Activated T-cell treated with anti-CD3 and anti-CD28 coated beads for 1 hour (primary cell): ENCODE measurements at regions not wholly inside any gene's neighbourhood (a gene's known extent, or its start where the extent isn't known, plus 50 kb on each side); places are given as distances from the start of the nearest gene placed in this dataset.

Experiments used
- DNase-seq: peaks from one replicate; pipeline ENCODE4 v3.0.0-alpha.2; 2020; ENCODE audit warnings: low read depth

DNA sequence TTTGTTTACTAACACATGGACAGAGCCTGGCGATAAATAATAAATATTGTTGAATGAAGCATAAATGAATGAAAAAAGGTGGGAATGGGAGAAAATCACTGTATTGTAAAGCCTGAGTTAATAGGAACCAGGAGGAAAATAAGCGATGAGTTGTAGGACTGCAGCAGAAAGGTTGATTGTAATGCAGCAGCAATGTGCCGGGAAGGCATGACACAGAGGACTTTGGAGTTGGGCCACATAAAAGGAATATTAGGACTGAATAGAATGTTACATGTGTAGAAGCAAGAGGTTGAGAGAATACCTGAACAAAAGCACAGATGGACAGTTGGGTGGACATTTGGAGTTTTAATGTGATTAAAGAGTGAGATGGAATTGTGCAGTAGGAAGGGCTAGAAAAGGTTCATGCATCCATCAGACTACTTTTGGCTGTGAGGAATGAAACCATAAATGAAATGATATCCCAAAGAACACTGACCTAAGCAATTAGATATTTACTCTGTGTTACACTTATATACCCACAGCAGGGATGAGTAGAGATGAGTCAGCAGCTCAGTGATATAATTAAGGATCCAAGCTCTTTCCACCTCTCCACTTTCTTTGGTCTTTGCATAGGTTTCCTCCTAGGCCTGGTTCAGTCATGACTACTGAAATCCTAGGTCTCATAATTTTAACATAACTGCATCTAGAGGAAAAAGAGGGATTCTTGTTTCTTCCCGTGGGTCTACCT is 55.4 kb downstream of the CCER1 start:
- DNase-seq: no peak

DNA sequence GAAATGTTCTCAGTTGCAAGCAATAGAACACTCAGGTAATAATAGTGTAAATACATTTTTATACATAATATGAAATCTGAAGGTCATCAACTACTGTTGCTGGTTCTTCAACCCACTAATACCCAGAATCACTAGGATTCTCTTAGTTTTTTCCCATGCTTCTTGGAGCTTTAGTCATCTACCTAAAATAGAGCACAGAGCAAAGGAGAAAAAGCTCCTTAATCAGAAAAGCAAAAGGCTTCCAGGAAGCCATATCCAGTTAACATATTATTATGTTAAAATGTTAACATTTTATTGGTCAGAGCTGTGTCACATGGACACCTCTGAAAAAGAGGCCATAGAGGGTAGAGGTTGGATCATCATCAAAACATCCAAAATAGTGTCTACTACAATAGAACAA is 57.0 kb downstream of the CCER1 start:
- DNase-seq: no peak

DNA sequence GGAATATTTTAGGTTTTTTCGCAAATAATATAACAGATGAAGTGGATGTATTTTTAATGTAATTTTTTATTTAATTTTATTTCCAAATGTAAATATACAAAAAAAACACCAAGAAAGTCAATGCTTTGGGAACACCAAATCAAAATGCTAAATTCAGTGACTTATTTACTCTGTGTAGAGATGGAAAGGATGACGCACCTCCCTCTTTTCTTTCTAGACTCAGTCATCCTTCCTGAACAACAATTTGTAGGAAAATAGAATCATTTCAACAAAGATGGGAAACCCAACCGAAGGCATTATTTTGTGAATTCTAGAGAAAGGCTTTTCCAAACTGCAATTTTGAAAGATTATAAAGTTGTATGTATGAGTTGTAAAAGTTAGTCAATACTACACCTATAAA is 57.7 kb downstream of the CCER1 start:
- no peak for DNase-seq

DNA sequence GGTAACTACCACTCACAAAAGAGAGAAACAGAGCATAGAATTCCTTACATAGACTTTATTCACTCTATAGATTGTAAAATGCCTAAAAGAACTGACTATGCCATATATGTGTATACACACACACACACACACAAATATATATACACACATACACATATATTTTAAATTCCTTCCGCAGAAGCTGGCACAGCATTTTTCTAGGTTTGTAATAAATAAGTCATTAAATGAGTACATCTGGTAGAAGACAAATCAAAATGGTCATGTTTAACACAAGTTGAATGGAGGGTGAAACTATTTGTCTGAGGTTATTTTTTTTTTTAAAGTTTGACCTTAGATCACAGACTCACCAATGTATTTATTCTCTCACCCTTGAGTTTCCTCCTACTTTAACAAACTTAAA is 58.2 kb downstream of the CCER1 start:
- DNase-seq: no peak

DNA sequence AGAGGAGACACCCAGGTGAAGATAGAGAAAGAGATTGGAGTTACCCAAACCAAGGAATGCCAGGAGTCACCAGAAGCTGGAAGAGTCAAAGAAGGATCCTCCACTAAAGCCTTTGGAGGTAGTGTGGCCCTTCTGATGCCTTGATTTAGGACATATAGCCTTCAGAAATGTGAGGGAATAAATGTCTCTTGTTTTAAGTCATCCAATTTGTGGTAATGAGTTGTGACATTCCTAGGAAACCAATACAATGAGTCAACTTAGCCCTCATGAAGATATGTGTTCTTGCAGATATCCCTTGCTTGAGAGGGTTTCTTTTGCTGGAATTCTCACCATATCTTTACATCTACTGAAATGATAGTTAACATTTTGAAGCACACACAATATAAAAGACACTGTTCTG is 58.8 kb downstream of the CCER1 start:
- no peak for DNase-seq

DNA sequence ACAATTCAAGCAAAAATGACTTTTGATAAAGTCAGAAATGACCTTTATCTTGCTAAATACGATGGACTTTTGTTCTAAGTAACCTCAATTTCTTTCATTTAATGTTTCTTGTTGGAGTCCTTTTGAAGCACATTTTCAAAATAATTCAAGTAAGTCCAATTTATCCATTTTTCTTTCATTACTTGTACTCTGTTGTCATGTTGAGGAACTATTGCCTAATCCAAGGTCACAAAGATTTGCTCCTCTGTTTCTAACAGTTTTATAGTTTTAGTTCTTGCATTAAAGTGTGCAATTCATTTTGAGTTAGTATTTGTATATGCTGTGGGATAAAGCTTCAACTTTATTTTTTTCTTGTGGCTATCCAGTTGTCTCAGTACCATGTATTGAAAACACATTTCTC is 66.7 kb downstream of the CCER1 start:
- DNase-seq: no peak

DNA sequence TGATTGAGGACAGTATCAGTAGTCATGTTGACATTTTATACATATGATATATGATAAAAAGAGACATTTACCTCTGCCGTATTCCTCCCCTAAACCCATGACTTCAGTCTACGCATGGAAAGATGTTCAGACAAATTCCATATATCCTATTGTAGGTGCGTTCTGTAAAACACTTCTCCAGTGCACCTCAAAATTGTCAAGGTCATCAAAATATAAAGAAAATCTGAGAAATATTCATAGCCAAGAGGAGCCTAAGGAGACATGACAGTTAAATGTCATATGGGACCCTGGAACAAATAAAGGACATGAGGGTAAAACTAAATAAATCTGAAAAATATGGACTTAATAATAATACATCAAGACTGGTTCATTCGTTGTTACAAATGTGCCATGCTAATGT is 71.5 kb downstream of the CCER1 start:
- no peak for DNase-seq

DNA sequence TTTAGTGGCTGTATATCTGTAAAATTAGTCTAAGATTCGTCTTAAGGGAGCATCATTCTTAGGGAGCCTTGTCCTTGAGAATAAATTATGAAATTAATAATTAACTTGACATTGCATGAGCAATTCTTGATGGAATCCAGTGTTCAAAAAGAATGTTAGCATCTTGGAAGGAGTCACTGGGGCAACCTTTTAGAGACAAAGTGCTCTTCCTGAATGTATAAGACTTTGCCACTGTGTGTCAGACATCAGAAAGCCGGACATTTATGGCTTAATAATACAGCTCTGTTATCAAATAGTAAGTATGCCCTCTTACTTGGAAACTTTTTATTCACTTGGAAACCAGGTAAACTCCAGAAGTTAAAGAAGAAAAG is 83.3 kb downstream of the CCER1 start:
- no peak for DNase-seq

DNA sequence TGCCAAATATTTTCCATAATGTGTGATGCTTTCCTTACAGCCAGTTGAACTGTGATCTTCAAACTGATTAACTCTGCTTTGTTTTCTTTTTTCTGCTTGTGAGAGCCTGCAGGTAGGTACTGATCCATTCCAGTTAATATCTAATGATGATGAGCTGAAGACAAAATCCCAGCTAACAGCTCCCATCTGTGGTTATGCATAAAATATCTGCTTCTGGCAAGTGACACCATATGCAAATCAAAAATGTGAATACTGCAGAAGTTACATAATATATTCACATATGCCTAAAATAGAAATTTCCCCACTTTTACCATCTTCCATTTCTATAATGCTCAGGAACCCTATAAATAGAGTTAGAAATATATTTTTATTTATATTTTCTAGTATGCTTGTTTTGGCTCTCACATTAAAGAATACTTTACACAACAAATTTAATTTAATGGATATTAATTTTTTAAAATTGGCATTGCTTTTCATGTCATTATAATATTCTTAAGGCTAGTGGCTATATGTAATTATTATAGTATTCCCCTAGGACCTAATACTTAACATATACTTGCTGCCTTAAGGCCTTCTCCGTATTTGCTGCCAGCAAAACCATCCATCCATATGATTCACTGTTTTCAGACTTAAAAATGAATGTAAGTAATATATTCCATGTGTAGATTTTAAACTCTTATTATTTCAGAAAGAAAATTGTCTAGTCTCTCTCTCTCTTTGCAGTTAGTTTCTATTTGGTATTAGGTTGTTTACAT is 83.8 kb downstream of the CCER1 start:
- no peak for DNase-seq

DNA sequence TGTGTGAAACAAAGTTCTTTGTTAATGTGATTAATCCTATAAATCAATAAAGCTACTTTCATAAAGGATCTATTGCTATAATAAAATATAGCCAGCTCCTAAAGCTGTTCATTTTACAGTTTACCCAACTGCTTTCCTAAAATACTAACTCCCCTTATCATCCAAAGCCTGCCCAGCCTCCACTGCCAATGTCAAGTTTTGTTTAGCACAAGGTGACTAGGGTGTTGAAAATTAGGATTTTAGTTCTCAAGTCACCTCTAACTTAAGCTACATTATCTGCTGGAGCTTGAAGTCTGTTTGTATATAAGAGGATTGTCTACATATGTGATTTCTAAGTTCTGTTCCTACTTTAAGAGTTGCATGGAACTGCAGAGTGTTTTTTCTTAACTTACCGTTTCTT is 86.3 kb downstream of the CCER1 start:
- DNase-seq: no peak

DNA sequence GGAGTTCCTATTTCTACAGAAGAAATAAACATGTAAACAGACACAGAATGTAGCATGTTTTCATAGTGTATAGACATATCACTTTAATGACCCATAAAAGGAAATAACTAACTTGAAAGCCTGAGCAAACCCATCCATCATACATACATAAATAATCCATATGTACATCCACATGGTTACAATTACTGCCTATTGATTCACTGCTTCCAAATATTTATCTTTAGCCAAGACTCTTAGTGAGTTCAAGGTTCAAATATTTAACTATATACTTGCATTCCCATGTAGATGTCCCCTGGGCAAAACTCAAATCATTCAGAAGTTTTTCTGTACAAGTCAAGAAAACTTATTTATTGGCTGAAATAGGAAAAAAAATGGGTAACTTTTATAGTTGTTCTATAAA is 95.4 kb downstream of the CCER1 start:
- no peak for DNase-seq

DNA sequence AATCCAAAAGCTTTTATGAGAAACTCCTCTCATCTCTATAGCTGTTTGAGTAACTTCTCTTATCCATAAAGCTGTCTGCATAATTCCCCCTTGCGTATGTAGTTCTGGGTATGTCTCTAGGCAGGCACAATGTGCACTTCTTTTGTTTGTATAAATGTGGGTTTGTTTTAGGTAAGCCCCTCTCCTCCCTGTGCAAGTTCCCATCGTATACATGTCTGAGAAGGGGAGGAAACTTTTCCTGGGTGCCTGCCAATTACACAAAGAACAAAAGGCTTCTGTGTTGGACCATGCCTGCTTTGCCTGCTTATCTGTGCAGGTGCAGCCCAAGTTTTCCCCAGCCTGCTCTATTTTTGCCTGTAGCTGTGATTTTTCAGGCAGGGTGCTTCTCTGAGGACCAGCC is 96.7 kb downstream of the CCER1 start:
- no peak for DNase-seq

DNA sequence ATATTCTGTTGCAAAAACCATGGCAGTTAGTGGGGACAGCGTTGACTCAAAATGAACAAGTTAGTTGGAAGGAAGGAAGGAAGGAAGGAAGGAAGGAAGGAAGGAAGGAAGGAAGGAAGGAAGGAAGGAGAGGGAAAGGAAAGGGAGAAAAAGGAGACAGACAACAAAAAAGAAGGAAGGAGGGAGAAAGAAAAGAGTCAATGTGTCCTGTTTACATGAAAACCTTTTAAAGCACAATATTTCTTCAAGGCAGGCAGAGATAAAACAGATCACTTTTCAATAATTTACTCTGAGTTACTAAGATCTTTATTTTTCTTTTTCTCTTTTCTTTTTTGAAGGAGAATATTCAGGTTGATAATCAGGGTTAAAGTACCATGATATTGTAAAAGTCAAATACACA is 99.4 kb downstream of the CCER1 start:
- DNase-seq: no peak

DNA sequence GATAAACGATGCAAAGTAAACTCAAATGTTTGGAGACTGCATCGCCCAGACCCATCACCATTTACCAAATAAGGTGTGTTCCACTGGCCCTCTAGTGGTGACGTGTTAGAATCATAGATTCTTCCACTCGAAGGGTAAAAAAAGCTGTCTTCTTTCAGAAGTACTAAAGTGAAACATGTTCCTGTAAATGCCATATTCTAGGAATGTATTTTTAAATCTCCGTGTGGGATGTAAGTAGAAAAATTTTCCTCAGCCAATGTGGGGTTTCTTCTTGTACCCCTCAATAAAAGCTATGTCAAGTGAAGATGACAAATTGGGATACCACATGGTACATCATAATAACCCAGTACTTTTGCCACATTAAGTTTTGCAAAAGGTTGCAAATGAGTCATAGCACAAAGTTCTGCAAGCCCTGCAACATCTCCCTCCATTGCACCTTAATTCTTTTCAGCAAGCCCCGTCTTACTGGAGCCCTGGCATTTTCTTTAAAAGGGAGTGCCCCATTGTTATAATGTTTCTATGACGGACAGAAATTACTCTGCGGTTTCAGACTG is 100.8 kb downstream of the CCER1 start:
- DNase-seq: no peak

DNA sequence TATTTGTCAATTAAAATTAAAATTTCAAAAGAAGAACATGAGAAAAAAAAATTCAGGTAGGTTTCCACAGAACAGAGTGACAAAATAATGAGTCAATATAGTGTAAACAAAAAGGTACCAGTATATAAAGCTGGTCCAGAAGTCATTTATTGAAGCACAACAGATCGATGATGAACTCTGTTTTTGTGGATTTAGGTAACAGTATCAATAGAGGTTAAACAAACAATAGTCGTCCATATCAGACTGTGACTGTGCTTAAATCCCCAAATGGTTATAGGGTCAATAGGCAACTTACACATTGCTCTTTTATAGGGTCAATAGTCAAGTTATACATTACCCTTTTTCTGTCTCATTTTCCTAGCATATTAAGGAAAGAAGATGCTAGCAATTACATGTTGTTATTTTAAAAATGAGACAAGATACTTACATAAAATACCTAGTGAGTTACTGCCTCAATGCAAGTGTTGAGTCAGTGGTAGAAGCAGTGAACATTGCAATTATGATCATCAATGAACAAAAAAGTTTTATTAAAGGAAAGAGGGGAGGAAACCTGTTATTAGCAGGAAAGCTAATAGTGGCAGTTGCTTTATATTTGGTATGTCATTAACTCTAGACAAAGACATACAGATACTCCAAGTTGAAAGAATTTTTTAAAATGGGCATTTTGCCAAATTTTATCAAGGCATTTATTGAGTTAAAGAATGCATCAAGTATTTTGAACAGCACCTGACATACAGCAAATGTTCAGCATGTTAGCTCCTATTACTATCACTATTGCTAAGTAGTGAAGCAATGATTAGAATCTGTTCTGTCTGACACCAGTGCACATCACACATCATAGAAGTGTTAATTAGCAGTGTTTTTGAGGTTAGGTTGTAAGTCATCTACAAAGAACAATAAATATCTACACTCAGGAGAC is 102.9 kb downstream of the CCER1 start:
- DNase-seq: no peak

DNA sequence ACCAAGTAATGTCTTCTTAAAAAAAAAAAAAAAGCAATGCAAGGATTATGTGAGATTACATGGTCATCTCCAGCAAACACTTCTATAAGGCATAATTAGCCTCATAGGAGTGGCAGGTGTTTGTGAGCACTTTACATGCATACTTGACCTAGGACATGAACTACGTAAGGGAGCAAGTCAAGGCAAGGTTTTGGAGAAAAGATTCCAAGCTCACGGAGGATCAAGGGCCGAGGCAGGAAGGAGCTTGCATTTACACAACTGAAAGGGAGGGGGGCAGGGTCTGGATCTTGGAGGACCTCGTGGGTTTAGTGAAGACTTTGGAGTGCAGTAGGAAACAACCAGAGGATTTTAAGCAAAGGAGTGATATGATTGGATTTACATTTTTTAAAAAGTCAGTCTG is 112.5 kb downstream of the CCER1 start:
- no peak for DNase-seq

DNA sequence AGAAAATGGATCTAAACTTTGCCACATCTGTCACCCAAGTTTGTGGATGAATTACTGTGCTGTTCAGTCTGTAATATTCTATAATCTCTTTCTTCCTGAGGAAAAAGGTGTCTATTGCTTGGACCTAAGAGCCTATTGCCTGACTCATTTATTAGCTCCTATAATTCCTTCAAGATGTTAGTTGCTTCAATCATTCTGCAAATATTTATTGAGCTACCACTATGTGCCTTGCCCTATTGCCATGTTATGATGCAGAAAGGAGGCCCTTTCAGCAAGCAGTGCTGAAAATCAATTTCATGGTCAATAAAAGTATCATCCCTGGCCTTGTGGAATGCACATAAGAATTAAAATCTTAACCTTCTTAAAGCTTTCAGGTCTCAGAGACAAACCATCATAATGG is 113.6 kb downstream of the CCER1 start:
- DNase-seq: no peak

DNA sequence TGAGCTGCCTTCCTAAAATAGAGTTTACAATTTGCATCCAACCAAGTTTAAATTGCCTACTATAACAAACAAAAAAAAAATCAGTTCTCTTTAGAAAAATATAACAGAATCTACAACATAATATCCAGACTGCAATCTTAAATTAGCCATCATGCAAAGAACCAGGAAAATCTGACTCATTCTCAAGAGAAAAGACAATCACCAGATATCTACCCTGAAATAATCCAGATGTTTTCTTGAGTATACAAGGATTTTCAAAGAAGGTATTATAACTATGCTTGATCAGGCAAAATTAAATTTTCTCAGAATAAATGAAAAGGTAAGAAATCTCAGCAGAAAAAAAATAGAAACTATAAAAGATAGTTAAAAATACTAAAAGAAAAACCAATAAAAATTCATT is 115.6 kb downstream of the CCER1 start:
- no peak for DNase-seq

DNA sequence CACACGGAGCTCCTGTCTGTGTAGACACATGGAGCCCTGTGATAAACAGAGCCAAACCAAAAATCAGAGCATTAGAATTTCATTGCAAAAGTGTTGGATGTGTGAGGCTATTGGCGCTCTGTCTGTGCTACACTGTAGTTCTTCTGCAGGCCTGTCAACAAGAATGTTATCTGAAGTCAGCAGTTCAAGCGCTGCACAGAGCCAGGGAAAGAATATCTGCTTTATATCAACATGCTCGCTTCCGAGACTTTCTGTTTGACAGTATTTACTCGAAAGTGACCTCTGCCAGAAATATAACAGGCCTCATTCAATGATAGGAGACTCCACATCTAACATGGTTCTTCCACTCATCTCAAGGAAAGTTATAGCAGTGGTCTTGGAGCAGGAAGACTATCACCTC is 118.3 kb downstream of the CCER1 start:
- DNase-seq: no peak

DNA sequence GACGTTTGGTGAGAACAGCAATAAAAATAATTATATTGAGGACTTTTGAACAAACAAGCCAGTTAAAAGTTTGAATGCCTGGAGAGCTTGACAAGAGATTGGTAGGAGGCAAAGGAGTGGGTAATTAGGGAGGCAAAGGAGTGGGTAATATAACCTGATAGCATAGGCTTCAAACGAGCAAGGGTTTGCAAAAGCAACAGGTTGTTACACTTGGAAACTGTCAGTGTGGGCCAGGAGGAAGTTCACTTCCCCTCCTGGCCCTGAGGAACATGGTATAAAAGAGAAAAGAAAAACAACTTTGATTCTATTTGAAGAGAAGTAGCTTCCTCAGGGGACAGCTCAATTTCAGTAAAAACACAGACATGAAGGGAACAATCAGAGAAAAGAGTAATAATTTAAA is 121.7 kb downstream of the CCER1 start:
- no peak for DNase-seq

DNA sequence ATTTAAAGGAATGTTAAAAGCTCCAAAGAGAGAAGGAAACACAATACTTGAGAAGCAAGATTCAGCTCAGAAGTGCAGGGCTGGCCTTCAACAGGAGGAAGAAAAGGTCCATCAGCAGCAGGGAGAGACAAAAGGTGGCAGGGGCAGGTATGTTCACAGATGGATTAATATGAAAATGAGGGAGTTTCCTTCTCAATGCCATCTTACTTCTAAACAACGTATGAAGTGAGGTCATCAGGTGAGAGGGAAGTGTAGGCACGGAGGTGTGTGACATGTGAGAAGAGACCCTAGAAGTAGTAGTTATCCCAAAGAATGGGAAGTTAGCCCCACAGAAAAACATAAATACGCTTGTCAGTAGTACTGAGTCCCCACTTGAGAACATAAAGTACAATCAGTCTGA is 122.5 kb downstream of the CCER1 start:
- no peak for DNase-seq

DNA sequence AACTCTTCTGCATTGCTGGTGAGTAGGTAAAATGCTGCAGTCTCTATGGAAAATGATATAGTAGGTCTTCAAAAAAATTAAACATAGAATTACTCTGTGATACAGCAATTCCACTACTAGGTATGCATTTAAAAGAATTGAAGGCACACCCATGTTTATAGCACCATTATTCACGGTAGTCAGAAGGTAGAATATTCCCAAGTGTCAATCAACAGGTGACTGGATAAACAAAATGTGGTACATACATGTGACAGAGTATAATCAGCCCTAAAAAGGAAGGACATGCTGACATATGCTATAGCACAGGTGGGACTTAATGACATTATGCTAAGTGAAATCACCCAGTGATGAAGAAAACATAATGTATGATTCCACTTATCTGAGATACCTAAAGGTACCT is 123.3 kb downstream of the CCER1 start:
- DNase-seq: no peak

DNA sequence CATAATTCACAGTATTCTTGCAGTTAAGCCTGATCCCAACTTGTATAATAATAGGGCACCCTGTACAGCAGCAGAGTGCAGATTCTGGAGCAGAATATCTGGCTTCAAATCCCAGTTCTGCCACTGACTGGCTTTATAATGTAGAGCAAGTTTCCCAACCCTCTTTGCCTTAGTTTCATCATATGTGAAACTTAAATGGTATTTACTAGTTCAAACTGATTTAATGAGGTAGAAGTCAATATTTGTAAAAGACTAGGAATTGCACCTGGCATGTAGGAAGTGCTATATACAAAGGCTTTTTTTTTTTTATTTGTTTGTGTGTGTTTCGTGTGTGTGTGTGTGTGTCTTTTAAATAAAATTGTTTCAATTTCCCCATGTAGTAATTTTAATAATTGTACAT is 125.9 kb downstream of the CCER1 start:
- DNase-seq: no peak
